ENCODE measurements at regions not wholly inside any gene's neighbourhood (a gene's known extent, or its start where the extent isn't known, plus 50 kb on each side); places are given as distances from the start of the nearest gene placed in this dataset.

DNA sequence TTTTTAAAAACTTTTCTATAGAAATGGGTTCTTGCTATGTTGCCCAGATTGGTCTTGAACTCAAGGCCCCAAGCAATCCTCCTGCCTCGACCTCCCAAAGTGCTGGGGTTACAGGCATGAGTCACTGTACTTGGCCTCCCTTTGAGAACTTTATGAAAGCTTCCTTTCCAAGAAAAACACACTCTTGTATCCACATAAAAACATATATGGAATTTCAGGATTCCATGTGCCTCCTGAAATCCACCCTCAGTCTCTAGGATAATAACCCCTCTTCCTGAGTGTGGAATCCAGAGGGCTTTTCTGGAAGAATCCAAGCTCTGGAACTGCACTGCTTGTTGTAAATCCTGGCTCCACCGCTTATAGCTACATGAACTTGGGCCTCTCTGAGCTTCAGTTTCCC lies 53.2 kb upstream of the MRTFB start:
- peaks cover 3% of the 10 kb centered on the region for H3K27me3 Mint-ChIP-seq
- H3K9me3 Mint-ChIP-seq: no peaks in the 10 kb centered on the region
- no peak for ATAC-seq (replicated peaks)
- H3K27ac Mint-ChIP-seq: no peak overlapping the region
- no peaks in the 10 kb centered on the region for H3K36me3 Mint-ChIP-seq (ENCODE audit: low read depth)
- H3K4me3 Mint-ChIP-seq: no peak overlapping the region
- H3K4me1 Mint-ChIP-seq: no peaks in the 10 kb centered on the region

DNA sequence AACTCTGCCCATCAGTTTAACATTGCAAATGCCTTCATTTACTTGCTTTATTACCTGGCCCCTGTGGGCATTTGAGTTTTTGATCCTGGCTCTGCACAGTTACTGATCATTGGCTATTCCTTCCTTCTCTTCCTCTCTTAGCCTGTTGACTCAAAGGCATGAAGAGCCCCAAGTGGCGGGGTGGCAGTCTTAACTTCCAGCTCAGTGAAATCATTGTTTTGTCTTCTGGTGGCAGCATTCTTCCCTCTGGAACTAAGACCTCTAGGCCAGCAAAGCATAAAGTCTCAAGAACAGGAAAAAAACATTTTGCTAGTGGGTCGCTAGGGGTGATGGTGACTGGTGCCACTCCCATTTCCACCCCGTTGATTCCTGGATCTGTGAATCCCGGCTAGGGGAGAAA lies 52.3 kb upstream of the MRTFB start:
- Mint-ChIP-seq H3K27me3 (peaks cover 3% of the 10 kb centered on the region), H3K4me1 (no peaks in the 10 kb centered on the region), H3K9me3 (no peaks in the 10 kb centered on the region), H3K4me3 (no peak overlapping the region), H3K36me3 (ENCODE audit: low read depth) (no peaks in the 10 kb centered on the region), H3K27ac (no peak overlapping the region)
- no peak for ATAC-seq (replicated peaks)

- Mint-ChIP-seq H3K27ac (no peak overlapping the region), H3K4me1 (no peaks in the 10 kb centered on the region), H3K27me3 (peaks cover 7% of the 10 kb centered on the region), H3K4me3 (no peak overlapping the region), H3K36me3 (ENCODE audit: low read depth) (no peaks in the 10 kb centered on the region), H3K9me3 (no peaks in the 10 kb centered on the region)
- ATAC-seq (replicated peaks): no peak
Measured at GRCh38 chr16:14020141-14020540, 51.0 kb upstream of the MRTFB start.

All from activated T-helper 17 cell treated with anti-CD3 and anti-CD28 coated beads, Interleukin-2, amount 50 U/mL, for 72 hours (primary cell).